ENCODE measurements at regions not wholly inside any gene's neighbourhood (a gene's known extent, or its start where the extent isn't known, plus 50 kb on each side); places are given as distances from the start of the nearest gene placed in this dataset.

DNA sequence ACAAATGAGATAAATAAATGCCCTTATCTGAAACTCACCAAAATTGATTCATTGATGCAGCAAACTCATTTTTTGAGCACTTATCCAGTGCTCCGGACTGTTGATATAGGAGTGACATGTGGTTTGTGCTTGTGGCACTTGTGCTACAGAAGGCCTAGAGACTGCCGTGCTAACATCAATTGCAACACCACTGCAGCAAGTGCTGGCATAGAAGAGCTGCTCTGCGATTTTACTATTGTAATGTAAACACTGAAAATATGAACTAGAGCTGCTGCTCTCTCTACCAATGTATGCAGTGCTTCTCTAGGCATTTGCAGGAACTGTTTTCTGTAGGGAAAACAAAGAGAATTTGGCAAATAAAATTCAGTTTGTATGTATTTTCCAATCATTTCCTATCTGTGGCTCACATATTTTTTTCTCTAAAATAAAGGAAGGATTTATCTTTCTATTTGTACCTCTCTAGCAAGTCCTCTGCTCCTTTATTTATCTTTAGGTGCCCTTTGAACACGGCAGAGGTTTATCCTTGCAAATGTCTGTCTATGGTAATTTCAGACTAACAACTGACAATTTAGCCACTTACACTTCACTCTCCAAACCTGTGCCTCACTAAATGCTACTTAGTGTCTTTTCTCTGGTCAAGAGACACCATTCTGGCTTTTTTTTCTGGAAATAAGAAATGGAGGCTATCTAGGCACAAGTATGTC, 409.5 kb upstream of the ADGRL2 start:
- H3K4me3 ChIP-seq (replicated peaks; ENCODE audit: low read depth, low read length), result no peak overlapping the region
- no peaks in the 10 kb centered on the region for H3K27me3 ChIP-seq (replicated peaks; ENCODE audit: control insufficient read depth, insufficient read depth, low read length)
- TF ChIP-seq, protein P1, sequence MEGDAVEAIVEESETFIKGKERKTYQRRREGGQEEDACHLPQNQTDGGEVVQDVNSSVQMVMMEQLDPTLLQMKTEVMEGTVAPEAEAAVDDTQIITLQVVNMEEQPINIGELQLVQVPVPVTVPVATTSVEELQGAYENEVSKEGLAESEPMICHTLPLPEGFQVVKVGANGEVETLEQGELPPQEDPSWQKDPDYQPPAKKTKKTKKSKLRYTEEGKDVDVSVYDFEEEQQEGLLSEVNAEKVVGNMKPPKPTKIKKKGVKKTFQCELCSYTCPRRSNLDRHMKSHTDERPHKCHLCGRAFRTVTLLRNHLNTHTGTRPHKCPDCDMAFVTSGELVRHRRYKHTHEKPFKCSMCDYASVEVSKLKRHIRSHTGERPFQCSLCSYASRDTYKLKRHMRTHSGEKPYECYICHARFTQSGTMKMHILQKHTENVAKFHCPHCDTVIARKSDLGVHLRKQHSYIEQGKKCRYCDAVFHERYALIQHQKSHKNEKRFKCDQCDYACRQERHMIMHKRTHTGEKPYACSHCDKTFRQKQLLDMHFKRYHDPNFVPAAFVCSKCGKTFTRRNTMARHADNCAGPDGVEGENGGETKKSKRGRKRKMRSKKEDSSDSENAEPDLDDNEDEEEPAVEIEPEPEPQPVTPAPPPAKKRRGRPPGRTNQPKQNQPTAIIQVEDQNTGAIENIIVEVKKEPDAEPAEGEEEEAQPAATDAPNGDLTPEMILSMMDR (IDR thresholded peaks at IDR 0.05; ENCODE audit: insufficient read depth, low read length, poor library complexity, severe bottlenecking), result no peak
- H3K36me3 ChIP-seq (ENCODE audit: control insufficient read depth, insufficient read depth, low read length), result no peaks in the 10 kb centered on the region
- no peak for DNase-seq (ENCODE audit: extremely low read depth, insufficient read length)

GRCh38 chr1:81388435-81388834, 412.3 kb upstream of the ADGRL2 start:
- no peak for DNase-seq (ENCODE audit: extremely low read depth, insufficient read length)
- H3K36me3 ChIP-seq (ENCODE audit: control insufficient read depth, insufficient read depth, low read length), result no peaks in the 10 kb centered on the region
- H3K27me3 ChIP-seq (replicated peaks; ENCODE audit: control insufficient read depth, insufficient read depth, low read length), result no peaks in the 10 kb centered on the region
- H3K4me3 ChIP-seq (replicated peaks; ENCODE audit: low read depth, low read length), result no peak overlapping the region
- TF ChIP-seq, protein P1 (IDR thresholded peaks at IDR 0.05; ENCODE audit: insufficient read depth, low read length, poor library complexity, severe bottlenecking), result no peak

DNA sequence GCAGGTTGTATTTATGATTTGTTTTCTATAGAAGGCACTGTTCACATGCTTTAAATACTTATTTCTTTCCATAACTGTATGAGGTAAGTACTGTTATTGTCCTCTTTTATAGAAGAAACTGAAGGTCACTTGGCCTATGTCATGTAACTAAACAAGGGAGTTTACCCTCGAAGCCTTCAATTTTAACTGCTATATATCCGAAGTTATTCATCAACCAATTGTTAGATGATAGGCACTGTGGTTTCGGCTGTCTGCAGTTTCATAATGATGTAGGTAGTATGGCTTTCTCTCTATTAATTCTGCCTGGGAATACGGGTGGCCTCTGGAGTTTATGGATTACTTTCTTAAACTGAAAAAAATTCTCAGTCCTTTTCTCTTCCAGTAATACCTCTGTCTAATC, 413.3 kb upstream of the ADGRL2 start:
- Histone ChIP-seq H3K4me3 (replicated peaks; ENCODE audit: low read depth, low read length) (no peak overlapping the region), H3K27me3 (replicated peaks; ENCODE audit: control insufficient read depth, insufficient read depth, low read length) (no peaks in the 10 kb centered on the region), H3K36me3 (ENCODE audit: control insufficient read depth, insufficient read depth, low read length) (no peaks in the 10 kb centered on the region)
- TF ChIP-seq, protein P1 (IDR thresholded peaks at IDR 0.05; ENCODE audit: insufficient read depth, low read length, poor library complexity, severe bottlenecking), result no peak
- DNase-seq (ENCODE audit: extremely low read depth, insufficient read length), result no peak

DNA sequence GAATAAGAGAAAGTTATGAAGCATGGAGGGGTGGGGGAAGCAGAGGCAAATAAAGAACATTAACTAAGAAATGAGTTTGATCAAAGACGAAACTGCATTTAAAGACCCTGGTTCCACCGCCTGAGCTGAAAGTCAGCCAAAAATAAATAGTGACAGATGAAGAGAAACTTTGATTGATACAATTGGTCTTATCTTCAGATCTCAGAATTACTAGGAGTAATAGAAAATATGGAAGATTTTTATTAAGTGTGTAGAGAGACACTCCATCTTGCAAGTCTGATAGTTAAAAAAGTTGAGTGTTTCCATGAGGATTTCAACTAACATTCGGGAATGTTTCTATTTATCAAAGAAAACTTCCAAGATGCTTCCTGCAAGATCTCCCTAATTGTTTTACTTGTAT, 418.2 kb upstream of the ADGRL2 start:
- H3K4me3 ChIP-seq (replicated peaks; ENCODE audit: low read depth, low read length), result no peak overlapping the region
- no peaks in the 10 kb centered on the region for H3K27me3 ChIP-seq (replicated peaks; ENCODE audit: control insufficient read depth, insufficient read depth, low read length)
- H3K36me3 ChIP-seq (ENCODE audit: control insufficient read depth, insufficient read depth, low read length), result no peaks in the 10 kb centered on the region
- TF ChIP-seq, protein P1 (IDR thresholded peaks at IDR 0.05; ENCODE audit: insufficient read depth, low read length, poor library complexity, severe bottlenecking), result no peak
- no peak for DNase-seq (ENCODE audit: extremely low read depth, insufficient read length)

DNA sequence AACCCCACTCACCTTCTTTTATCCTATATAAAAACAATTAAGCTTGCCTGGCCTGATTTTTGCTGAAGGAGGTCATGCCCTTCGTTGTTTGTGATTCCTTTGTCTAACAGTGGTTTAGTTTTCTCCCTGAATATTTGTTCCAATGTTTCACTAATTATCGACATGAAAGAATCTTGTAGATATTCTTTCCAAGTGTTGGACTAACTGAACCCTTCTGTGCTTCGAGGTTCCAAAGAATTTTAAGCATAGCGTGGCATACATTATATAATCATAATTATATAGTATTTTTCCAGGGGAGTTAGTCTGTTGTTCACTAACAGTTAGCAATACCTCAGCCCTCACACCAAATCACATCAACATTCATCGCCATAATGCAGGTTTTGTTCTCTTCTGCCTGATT, 418.9 kb upstream of the ADGRL2 start:
- no peak for DNase-seq (ENCODE audit: extremely low read depth, insufficient read length)
- H3K27me3 ChIP-seq (replicated peaks; ENCODE audit: control insufficient read depth, insufficient read depth, low read length), result no peaks in the 10 kb centered on the region
- TF ChIP-seq, protein P1 (IDR thresholded peaks at IDR 0.05; ENCODE audit: insufficient read depth, low read length, poor library complexity, severe bottlenecking), result no peak
- H3K4me3 ChIP-seq (replicated peaks; ENCODE audit: low read depth, low read length), result no peak overlapping the region
- H3K36me3 ChIP-seq (ENCODE audit: control insufficient read depth, insufficient read depth, low read length), result no peaks in the 10 kb centered on the region

- TF ChIP-seq, protein P1 (IDR thresholded peaks at IDR 0.05; ENCODE audit: insufficient read depth, low read length, poor library complexity, severe bottlenecking), result no peak
- H3K4me3 ChIP-seq (replicated peaks; ENCODE audit: low read depth, low read length), result no peak overlapping the region
- H3K27me3 ChIP-seq (replicated peaks; ENCODE audit: control insufficient read depth, insufficient read depth, low read length), result no peaks in the 10 kb centered on the region
- DNase-seq (ENCODE audit: extremely low read depth, insufficient read length), result no peak
- H3K36me3 ChIP-seq (ENCODE audit: control insufficient read depth, insufficient read depth, low read length), result no peaks in the 10 kb centered on the region
These were observed 420.3 kb upstream of the ADGRL2 start for GRCh38 chr1:81380436-81380835.

Data from GM06990 (cell line).